IPS-11a (cell line): ENCODE measurements at regions not wholly inside any gene's neighbourhood (a gene's known extent, or its start where the extent isn't known, plus 50 kb on each side); places are given as distances from the start of the nearest gene placed in this dataset.

Experiments
- H3K4me3 ChIP-seq: one replicate; pipeline ENCODE4 v1.5.1; 2013; ENCODE audit warnings: low read depth, low read length, control low read depth

DNA sequence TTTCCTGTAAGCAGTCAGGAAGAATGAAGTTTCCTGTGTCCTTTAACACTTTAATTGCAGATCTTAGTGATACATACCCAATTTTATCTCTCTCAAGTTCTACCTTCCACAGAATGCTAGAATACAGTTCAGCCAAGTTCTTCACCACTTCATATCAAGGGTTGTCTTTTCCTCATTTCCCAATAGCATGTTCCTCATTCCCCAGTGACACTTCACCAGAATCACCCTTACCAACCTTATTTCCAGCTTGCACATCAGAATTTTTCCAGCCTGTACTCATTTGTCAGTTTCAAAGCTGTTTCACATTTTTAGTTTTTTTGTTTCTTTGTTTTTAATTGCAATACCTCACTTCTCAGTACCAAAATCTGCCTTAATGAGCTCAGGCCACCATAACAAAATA lies 126.1 kb downstream of the ESM1 start:
- H3K4me3 ChIP-seq: no peak overlapping the region

DNA sequence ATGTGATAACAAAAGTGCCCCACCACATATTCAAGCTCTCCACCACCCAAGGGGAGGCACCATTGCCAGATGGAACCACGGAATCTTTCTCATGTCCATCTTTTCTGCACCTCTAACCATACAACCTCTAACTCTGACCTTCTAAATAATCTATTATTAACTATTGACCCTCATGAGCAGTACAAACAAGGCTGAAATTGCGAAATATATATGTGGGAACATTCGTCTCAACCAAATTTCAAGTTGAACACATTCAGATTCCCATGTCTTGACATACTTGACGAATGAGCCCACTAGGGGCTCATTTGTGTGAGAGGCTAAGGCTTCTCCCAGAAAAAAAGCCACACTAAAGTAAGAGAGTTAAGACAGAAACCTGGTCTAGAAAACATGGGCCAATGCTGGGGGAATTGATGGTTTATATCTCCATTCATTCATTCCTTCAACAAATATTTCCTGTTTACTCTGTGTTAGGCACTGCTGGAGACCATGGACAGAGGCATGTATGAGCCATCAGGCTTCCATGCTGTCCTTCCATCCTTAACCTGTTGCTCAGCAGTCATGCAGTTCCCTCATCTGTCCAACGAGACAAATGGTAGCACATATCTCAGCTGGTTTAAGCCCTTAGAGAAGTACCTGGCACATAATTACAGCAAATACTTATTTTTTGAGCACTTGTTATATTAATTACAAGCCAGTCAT lies 130.4 kb downstream of the ESM1 start:
- no peak overlapping the region for H3K4me3 ChIP-seq

DNA sequence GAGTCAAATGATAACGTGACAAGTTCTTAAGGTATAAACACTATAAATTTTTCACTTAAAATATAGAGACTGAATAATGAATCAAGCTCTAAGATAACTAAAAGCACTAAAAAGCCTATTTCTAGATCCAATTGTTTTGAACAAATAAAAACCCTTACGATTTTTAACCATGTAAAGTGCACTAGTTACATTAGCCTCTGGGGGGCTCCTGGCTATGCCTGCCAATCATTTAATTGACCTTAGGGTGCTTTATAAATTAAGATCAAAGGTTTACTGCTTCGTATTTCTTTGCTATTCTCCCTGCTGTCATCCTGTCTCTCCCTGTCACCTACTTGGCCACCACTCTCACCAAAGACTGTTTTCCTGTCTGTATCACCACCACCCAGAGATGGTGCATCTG lies 133.4 kb downstream of the ESM1 start:
- no peak overlapping the region for H3K4me3 ChIP-seq

DNA sequence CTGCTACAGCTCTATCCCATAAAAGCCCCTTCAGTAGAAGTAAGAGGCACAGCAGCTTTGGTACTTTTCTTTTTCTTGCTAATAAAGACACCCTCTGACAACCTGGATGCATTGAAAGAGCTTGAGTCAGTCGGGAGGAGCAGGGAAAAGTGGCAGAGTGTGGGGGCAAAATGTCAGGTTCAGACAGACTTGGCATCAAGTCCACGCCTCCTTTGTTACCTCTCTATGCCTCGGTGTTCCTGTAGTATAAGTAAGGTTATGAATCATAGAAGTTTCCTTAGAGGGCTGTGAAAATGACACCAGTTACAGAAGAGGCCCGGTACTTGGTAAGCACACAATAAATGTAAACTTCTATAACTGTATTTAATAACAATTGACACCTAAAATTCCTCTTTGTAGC lies 133.9 kb downstream of the ESM1 start:
- no peak overlapping the region for H3K4me3 ChIP-seq

DNA sequence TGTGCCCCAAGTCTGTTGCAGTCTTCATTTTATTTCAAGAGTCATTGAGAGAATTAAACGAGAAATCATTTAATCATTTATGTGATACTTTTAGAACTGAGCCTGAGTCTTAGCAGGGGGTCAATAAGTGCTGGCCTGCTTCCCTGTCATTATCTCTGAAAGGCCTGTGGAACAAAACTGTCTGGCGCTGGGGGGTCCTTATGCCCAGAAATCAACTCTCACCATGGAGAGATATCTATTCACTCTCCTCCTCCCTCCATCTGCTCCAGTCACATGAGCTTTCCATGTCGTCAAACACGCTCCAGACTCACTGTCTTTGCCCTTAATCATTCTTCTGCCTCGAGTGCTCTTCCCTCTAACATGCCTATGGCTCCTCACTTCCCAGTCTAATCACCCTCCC lies 136.8 kb downstream of the ESM1 start:
- no peak overlapping the region for H3K4me3 ChIP-seq

DNA sequence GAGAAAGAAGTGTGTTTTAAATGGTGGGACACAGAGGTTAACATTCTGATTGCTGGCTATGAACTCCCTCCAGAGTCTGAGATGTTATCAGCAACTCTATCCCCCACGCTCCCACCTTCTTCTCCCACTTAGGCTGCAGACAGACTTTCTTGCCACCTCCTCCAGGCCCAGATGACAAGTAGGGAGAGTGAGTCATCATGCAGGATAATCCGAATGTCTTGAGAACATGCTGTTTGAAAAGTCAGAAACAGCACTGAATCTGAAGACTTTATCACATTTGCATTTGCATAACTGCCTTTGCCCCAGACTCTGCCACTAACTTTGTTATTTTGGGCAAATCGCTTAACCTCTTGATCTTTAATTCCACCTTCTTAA lies 139.8 kb downstream of the ESM1 start:
- H3K4me3 ChIP-seq: no peak overlapping the region

DNA sequence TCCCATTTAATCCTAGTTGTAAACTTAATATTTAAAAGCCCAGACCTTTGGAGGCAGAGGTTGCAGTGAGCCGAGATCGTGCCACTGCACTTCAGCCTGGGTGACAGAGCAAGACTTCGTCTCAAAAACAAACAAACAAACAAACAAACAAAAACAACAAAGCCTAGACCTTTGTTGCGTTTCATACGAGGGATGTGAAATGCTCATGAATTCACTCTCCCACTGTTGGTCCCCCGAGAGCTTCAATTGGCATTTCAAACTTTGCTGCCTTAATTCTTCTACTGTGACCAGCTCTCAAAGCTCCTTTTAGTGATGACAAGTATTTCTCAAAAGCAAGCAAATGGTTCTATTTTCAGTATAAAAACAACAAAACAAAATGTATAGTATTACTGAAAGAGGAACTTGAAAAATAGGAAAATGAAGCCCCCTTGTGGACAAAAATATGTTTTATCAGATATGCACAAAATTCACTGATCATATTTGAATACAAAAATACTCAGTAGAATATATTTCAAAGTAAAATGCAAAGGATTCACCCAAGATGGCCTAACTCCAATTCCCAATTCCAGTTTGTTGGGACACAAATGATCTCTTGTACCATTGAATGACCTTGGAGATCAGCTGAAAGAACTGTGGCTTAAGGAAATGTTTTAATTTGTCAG lies 140.4 kb downstream of the ESM1 start:
- H3K4me3 ChIP-seq: no peak overlapping the region

DNA sequence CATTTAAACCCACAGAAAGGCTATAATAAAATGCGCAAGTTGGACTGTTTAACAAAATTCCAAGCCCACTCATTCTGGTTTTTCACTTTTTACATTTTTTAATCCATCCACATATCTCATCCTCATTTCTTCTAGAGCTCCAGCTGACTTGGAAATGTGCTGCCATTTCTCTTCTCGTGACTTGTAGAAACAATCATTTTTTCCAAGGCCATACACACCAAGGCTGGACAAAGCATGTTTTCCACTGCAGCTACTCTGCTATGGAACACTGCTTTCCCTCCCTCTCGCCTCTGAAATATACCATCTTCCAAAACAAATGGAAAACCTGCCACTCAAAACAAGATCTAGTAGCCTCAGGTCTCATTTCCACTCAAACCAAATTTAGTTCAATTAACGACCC lies 141.1 kb downstream of the ESM1 start:
- H3K4me3 ChIP-seq: no peak overlapping the region

DNA sequence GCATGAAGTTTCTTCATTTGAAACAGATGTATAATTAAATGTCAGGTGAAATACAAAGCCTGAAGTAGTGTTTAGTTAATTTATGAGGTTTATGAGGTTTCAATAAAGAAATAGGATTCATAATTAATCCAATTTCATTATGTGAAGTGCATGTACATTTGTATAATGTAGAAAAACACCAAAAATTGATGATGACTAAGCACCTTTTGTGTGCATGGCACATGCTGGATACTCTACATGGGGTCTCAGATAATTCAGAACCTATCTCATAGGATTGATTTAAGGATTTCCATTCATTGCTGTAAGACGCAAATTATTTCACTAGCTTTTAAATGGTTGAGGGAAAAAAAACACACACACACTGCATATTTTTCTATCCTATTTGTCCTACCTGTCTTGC lies 143.9 kb downstream of the ESM1 start:
- no peak overlapping the region for H3K4me3 ChIP-seq

DNA sequence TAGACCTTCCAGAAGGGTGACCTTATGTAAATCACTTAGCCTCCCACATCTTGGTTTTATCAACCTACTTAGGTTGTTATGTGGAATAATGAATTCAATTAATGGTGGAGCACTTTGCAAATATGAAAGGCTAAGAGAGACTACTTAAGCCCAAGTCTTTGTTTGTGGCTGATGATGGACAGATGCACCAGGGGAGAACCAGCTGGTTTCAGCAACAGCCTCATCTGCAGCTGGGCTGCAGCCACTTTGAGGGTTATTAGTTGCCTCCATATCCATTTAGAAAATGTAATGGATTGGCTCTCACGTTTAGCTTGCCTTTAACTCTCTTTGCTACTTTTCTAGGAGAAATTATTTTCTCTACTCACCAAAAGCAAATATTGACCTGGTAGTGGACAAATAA lies 146.6 kb downstream of the ESM1 start:
- H3K4me3 ChIP-seq: no peak overlapping the region

DNA sequence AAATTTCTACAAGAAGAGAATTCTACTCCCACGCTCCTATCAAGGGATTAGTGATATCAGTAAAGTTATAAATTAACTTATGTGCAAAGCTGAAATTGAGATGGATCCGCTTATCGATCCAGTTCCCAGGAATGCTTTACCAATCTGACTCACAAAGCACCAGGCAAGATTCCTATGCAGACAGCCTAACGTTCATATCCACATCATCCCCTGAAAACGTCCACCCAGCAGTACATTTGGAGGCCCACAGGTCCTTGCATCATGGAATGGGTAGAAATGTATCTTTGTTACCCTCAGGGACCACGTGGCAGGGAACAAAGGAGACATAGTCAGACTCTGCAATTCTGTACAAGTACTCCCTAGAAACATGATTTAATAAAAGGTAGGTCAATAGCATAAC lies 147.4 kb downstream of the ESM1 start:
- no peak overlapping the region for H3K4me3 ChIP-seq

DNA sequence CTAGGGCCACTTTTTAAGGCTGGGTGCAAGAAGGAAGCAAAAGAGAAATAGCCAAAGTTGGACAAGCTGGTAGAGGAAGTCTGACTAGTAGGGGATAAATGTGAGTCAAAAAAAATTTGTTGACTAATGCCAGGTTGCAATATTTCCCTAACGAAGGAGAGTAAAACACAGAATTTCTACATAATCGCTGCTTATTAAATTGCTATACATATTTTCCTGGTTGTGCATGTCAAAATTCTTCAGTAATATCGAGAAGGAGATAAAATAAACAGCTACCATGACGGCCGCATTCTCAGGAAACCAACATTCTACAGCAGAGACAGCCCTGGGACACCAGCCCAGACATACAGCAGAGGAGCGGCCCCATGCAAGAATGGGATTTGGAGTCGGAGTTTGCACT lies 148.3 kb downstream of the ESM1 start:
- H3K4me3 ChIP-seq: no peak overlapping the region

DNA sequence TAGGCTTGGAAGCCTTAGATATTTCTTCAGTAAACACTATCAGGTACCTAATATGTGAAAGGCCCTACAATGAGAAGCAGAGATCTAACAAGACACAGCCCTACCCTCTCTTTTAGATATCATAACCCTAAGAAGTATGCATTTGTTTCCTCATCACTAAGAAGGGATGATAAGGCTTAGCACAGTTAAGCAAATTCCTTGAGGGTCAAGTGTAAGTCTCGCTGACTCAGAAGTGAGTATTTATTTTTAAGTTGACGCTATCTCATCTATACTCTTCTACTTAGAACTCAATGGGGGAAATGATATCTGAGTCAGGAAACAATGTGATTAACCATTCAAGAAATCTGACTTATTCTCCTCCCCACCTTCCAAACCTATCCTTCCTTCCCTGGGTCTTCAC lies 149.7 kb downstream of the ESM1 start:
- H3K4me3 ChIP-seq: no peak overlapping the region

DNA sequence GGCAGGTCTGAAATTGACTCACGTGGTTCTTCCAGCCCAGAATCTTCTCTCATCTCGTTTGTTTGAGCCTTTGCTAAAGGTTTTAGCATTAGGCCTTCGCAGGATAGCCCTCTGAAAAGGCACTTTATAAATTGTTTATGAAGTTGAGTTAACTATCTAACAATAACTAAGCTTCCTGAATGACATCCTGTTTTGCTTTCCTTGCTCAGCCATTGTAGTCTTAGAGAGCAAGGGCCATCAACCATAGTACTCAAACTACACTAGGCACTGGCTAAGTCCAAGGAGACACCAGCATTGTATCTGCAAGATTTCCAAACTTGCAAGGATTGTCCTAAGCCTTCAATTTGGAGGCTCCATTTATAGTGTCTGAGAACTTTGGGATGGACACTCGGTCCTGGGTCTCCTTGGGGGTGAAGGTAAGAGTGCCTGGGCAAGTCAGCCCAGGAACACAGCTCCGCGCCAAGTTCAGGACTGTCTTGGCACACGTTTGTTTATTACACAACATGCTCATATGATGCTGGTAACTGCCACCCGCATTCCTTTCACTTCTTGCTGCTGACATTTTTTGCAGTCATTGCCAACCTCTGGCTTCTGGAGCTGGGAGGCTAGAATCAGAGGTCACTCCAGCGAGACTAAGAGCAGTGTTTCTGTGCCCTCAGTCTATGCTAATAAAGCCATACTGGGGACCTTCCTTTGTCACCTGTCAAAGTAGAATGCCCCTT lies 151.1 kb downstream of the ESM1 start:
- no peak overlapping the region for H3K4me3 ChIP-seq

DNA sequence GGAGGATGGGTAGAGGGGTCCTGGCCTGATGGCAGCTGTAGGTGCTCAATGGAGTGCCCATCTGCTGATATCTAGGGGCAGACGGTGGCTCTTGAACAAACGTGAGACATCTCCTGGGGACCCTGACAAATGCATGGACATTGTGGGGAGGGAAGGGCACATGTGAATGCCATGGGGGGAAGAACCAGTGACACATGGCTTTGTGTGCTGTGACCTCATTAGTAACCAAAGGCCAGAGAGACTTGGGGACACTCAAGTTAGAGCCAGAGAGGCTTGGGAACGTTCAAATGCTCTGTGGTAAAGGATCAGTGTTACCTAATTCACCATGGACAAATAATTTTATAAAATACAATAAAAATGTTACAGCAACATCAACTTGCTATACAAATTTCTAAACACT lies 151.8 kb downstream of the ESM1 start:
- no peak overlapping the region for H3K4me3 ChIP-seq

DNA sequence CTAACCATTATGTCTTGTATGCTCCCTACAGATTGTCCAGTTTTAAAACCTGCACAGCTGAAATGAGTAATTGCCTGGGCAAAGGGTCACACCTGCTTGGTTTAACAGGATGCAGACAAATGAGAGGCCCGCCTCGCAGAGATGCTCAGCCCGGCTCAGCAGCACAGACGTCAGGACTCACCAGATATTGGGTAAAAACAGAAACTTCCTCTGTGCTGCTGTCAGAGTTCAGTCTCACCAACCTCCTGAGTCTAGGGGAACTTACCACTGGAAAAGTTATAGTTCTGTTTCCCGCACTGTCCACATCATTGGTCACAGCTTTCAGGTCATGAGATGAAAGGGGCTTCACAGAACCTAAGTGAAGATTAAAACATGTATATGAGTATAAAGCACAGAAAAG lies 152.5 kb downstream of the ESM1 start:
- no peak overlapping the region for H3K4me3 ChIP-seq

DNA sequence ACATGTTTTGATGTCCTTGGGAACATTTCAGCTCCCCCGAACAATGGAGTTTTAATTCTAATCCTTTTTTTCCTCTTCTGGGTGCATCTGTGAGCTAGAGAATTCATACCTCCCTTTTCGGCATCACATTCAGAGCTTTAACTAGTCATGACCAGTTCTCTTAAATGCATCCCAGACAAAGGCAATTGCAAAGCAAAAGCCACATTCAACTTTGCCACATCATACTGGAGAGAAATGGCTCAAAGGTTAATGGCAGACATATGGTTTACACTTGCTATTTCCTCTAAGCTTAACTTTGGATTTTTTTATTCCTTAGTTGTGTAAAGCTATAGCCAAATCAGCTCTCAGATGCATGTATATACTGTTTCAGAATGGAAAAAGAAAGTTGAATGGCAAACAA lies 153.3 kb downstream of the ESM1 start:
- no peak overlapping the region for H3K4me3 ChIP-seq

DNA sequence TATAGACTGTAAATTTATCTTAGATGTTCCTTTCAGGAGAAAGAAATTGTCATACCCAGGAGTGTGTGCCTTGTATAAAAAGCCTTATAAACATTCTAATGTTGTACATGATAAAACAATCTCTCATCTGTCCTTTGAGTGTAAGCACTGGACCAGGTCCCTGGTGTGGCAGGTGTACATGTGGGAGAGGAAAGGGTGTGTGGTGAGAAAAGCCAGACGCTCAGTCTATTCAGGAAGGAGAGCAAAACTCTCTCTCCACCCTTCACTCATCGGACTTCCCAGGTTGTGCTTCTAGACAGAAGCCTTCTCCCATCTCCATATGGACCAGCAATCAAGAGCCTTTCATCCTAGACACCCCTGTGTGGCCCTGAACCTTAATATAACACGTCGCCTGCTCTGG lies 154.2 kb downstream of the ESM1 start:
- no peak overlapping the region for H3K4me3 ChIP-seq

DNA sequence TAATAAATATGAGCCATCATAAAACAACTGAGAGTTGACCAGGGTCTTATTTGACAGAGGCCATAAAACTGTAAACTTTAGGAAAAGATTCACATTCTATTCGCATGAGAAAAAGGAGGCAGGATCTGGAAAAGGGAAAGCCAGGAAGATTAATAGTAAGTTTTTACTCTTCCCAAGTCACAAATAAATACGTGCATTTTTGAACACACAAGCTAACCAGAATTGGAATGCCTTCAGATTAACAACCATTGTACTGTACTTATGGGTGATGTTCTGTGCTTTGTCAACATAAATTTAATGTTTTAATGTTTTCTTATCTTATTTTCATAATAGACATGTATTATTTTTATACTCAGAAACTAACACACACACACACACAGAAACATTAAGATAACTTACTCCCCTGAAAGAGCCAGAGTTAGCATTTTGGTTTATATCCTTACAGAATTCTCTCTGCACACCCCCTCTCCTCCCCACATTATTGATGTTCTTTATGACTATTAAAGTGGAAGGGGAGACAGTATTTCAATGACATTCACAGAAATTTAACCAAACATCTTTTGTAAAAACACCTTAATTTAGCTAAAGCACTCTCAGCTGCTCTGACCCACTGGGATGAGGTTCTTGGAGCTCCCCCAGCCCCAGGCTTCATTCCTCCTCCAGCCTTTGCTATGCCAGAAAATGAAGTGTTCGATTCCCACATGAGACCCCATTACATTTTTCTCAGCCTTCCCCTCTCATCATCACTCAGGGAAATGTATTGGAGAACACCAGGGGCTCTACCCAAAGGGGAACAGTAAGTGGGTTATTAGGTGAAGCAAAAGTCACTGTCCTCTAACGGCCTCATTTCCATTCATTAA lies 155.5 kb downstream of the ESM1 start:
- H3K4me3 ChIP-seq: no peak overlapping the region

DNA sequence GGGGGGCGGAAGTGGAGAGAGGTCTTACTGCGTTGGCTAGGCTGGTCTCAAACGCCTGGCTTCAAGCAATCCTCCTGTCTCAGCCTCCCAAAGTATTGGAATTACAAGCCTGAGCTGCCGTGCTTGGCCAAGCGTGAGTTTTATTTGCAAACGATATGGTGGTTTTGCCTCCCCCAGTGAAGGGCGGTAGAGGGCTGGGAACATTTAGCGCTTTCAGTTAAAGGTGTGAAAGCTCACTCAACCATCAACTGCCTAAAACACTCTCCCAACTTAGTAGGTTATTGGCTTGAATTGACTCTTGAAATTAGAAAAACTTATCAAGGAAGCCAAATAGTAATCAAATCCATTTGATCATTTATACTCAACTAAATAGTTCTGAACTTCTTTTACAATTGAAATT lies 156.3 kb downstream of the ESM1 start:
- no peak overlapping the region for H3K4me3 ChIP-seq

DNA sequence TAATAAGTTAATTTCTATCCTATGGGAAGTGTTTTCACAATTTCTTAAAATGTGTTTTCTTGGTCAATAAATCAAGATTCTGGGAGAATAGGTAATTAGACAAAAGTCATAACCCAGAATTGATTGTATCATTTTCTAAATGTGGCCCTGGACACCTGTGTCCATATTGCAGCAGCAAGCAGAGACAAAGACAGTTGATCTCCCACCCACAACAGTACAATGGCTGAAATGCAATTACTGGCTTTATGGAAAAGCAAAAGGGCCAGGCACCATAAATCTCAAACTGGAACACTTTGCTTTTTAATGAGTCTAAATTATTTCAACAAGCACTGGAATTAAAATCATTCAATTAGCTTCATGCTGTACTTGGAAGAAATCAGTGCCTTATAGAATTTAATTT lies 157.2 kb downstream of the ESM1 start:
- no peak overlapping the region for H3K4me3 ChIP-seq

DNA sequence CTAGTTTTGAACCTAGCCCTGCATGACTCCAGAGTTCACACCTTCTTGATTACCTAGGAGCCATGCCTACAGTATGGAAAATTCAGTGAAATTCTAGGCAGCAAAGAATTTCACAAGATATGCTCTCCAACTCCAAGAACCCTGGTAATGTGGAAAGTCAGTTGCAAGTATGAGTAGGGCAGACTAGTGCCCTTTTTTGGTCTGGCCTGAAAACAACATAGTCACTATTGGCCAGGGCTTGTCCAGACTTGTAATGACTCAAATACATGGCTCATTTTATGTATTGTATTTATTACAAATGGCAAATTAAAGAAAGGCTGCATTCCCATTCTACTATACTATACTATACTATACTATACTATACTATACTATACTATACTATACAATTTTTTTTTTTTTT lies 160.4 kb downstream of the ESM1 start:
- no peak overlapping the region for H3K4me3 ChIP-seq
